ENCODE measurements at regions not wholly inside any gene's neighbourhood (a gene's known extent, or its start where the extent isn't known, plus 50 kb on each side); places are given as distances from the start of the nearest gene placed in this dataset.

DNA sequence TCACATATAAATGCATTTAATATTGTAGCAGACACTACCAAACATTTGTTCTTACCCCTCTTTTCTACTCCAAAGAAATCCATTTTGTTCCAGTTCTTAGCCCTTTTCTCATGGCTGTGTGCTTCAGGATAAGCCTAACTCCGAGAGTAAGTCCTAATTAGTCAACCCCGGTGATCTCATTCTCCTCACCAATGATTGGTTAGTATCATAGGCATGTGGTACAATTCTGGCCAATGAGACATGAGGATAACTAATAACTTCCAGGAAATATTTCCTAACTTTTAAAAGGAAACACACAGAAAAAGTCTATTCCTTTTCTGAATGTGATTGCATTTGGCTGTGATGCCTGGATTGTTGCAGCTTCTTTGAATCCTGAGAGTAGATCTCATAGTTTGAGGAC is 116.0 kb downstream of the GPR63 start:
- TF ChIP-seq, protein P1, sequence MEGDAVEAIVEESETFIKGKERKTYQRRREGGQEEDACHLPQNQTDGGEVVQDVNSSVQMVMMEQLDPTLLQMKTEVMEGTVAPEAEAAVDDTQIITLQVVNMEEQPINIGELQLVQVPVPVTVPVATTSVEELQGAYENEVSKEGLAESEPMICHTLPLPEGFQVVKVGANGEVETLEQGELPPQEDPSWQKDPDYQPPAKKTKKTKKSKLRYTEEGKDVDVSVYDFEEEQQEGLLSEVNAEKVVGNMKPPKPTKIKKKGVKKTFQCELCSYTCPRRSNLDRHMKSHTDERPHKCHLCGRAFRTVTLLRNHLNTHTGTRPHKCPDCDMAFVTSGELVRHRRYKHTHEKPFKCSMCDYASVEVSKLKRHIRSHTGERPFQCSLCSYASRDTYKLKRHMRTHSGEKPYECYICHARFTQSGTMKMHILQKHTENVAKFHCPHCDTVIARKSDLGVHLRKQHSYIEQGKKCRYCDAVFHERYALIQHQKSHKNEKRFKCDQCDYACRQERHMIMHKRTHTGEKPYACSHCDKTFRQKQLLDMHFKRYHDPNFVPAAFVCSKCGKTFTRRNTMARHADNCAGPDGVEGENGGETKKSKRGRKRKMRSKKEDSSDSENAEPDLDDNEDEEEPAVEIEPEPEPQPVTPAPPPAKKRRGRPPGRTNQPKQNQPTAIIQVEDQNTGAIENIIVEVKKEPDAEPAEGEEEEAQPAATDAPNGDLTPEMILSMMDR (IDR thresholded peaks at IDR 0.05; ENCODE audit: poor library complexity) = no peak
- TF ChIP-seq EZH2 (IDR thresholded peaks at IDR 0.05; ENCODE audit: borderline replicate concordance) = no peak
